HTR-8/SVneo (cell line): ENCODE measurements at regions not wholly inside any gene's neighbourhood (a gene's known extent, or its start where the extent isn't known, plus 50 kb on each side); places are given as distances from the start of the nearest gene placed in this dataset.
"Not testable (repeated sequence)": the region's sequence is repeated elsewhere in the genome, so short reads cannot be mapped to it uniquely, and the experiment has no call there.

Source experiments
- DNase-seq: peaks from one replicate; pipeline ENCODE4 v3.0.0; 2011; ENCODE audit warnings: low spot score, mixed read lengths; ENCODE audit not compliant: insufficient read length
- FAIRE-seq: peaks from 2 replicates; lab custom pipeline; 2011; peaks lifted over from hg19 to GRCh38; lab: Jason Lieb, UNC

DNA sequence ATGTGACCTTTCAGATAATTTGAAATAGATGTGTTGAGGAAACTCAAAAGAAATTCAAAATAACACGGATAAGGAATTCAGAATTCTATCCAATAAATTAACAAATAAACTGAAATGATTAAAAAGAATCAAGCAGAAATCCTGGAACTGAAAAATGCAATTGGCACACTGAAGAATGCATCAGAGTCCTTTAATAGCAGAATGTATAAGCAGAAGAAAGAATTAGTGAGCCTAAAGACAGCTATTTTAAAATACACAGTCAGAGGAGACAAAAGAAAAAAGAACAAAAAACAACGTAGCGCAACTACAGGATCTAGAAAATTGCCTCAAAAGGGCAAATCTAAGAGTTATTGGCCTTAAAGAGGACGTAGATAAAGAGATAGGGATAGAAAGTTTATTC is 99.6 kb upstream of the SAMSN1 start:
- no peak for FAIRE-seq
- no peak for DNase-seq

DNA sequence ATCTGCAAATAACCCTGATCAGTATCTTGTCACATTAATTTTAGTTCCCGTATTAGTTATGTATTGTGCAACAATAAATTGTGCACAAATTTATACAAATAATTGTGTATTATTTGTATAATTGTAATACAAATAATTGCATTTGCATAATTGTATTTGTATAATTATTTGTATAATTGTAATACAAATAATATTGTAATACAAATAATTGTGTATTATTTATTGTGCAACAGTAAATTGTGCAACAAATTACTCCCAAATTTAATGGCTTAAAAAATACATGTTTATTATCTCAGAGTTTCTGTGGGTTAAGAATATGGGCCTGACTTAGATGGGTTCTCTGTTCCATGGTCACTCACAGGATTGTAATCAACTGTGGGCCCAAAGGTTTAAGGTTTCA is 86.2 kb upstream of the SAMSN1 start:
- FAIRE-seq: no peak
- no peak for DNase-seq

DNA sequence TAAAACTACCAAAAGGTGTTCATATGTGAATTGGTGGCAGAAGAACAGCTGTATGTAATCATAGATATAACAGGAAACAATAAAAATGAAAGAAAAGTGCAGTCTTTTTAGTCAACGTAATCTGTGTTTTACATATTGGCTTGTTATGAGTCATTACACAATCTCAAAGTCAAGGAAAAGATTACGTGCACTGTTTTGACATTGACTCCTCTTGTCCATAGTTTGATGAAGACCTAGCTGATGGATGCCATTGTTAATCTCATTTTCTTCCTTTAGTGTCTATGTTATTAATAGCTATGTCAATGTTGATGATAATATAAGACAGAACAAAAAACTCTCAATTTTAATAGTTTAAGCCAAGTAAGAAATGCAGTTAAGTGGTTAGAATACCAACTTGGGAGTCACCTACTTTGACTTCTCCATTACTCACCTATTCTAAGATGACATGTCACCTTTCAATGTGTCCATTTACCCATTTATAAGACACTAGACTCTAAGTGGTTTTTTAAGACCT is 84.5 kb upstream of the SAMSN1 start:
- FAIRE-seq (no peak), DNase-seq (no peak)

DNA sequence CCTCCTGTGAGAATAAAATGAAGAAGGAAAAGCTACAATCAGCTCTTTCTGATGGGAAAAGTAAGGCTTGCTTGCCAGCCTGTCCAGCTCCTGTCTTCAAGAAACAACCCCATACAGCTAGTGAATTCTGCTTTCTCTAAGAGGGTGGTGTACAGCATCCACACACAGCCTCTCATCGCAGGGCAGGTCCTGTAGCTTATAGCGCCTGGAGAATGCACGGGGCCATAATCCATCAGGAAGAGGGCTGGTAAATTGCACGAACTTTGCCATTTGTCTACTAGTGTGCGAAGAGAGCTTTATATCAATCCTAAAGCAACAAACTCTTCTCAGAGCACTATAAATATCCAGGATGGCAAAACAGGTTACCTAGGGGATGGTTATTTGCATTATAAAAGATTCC is 83.3 kb upstream of the SAMSN1 start:
- no peak for FAIRE-seq
- no peak for DNase-seq

DNA sequence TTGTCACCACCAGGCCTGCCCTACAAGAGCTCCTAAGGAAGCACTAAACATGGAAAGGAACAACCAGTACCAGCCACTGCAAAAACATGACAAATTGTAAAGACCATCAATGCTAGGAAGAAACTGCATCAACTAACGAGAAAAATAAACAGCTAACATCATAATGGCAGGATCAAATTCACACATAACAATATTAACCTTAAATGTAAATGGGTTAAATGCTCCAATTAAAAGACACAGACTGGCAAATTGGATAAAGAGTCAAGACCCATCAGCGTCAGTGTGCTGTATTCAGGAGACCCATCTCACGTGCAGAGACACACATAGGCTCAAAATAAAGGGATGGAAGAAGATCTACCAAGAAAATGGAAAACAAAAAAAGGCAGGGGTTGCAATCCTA is 77.0 kb upstream of the SAMSN1 start:
- not testable (repeated sequence) for FAIRE-seq, DNase-seq

DNA sequence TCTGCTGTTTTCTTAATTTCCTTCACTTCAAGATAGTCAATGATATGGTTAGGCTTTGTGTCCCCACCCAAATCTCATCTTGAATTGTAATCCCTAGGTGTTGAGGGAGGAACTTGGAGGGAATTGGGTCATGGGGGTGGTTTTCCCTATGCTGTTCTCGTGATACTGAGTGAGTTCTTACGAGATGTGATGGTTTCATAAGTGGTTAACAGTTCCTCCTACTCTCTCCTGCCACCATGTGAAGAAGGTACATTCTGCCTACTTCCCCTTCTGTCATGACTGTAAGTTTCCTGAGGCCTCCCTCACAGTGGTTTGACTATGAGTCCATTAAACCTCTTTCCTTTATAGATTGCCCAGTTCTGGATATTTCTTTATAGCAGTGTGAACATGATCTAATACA is 74.0 kb upstream of the SAMSN1 start:
- DNase-seq (no peak), FAIRE-seq (no peak)

DNA sequence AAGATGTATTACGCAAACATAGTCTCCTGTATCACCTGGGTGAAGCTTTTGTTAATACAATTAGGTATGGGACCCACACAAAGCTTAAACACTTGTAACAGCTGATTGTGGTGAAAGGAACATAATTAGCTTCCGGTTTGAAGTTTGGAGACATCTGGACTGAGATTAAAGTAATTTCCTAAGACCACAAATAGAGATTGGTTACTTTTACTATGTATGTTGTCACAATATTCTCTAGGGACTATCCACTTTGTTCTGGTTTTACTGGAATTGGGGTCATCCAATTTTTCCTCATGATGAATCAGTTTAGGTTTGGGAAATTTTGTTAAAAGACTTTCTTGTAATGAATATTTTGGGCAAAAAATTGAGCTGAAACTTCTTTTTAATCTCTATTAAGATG is 71.8 kb upstream of the SAMSN1 start:
- FAIRE-seq: no peak
- no peak for DNase-seq

DNA sequence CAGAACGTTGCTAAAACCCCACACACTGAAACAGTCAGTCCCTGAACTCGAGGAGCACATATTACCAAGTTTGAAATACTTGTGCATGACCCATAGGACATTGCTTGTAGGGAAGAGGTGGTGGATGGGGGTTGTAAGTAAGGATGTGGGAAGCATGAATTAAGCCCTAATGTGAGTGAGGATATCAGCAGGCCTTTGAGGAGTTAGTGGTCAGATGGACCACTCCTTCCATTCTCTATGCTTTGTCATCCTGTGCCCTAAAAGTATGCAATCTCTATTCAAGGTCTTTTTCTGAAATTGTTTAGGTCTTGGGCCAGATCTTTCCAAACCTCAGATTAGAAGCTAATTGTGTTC is 70.9 kb upstream of the SAMSN1 start:
- DNase-seq: no peak
- no peak for FAIRE-seq

DNA sequence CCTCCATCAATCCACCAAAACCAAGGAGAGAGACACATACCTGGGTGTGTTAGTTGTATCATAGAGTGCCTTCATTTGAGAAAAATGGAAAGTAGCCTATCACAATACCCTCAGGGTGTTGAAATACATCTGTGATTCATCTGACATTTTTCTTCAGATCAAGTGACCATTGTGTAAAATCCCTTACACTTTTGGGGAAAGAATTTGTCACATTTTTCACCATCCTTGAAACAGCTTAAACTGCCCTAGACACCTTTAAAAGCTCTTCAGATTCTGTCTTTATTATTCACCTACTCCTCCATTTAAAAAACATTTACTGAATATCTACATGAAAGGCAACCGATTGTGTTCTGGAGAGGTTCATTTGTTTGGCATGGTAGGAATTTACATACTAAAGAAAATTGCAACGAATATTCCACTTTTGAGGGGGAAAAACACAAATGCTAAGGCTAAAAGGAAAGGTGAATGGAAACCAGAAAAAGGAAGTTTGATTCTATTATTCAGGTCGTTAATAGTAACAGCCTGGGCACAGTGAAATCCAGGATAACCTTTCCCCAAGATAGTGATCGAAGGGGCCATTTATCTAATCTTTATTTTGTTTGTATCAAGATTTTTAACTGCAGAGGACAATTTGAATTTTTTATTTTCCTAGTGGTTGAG is 70.4 kb upstream of the SAMSN1 start:
- no peak for FAIRE-seq

DNA sequence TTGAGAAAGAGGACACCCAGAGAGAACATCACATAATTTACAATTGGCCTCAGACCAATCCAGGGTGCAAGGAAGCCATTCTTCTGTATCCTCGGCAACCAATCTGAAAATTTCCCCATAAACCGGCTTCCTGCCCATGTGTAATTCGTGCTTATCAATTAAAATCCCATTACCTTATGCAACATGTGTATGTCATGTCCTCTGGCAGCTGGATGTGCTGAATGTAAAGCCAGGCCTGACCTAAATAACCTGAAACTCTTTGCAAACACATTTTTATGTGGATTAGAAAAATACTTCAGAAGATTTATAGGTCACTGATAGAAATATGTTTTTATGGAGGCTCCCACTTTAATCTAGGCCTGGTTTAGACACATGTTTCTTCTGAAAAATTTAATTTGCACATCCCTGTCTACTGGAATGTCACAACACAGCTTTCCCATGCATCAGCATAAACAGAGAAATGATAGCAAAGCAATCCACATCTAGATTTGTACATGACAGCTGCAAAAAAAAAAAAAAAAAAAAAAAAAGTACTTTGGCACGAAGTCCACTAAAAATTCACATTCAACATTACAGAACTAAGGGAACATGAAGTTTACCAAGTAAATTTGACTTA is 69.4 kb upstream of the SAMSN1 start:
- FAIRE-seq (no peak), DNase-seq (no peak)

More for the DNA sequence above, 70.4 kb upstream of the SAMSN1 start:
- no peak for DNase-seq

DNA sequence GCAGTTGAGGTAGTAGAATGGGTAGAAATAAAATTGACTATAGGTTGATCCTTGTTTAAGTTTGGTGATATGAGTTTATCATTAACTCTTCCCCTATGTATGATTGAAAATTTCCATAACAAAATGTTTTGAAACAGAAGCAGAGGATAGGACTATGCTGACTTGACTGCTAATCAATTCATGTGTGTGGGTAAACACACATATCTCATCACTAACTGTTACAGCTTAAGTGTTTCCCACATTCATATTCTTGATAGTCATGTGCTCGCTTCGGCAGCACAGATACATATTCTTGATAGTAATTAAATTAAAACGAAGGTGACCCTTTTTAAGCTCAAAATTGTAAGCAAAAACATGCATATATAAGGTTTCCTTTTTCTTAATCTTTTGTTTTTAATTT is 68.2 kb upstream of the SAMSN1 start:
- FAIRE-seq (no peak), DNase-seq (no peak)

DNA sequence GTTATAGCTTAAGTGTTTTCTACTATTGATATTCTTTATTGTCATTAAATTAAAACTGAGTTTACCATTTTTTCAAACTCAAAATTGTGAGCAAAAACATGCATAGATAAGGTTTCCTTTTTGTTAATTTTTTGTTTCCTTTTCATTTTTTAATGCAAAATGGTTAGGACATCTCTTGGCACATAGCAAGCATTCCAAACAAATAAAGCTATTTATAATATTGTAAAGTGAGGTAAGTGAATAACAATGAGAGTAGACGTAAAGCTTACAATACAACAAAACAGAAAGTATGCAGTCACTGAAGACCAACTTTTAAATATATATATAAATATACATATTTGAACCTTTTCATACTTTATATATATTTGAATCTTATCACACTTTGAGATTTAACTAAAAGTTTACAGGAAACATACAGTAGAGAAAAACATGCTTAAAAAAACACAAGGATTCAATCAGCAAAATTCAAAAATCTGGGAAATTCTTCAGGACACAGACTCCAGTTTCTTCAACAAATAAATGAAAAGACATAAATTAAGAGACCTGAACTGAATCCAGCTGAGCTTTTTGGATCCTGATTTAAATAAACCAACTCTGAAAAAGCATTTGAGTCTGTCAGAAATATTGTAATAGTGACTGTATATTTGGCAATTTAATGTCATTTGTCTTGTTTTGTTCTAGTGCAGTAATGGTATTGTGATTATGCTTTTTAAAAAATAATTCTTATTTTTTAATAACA is 67.5 kb upstream of the SAMSN1 start:
- DNase-seq (no peak), FAIRE-seq (no peak)

DNA sequence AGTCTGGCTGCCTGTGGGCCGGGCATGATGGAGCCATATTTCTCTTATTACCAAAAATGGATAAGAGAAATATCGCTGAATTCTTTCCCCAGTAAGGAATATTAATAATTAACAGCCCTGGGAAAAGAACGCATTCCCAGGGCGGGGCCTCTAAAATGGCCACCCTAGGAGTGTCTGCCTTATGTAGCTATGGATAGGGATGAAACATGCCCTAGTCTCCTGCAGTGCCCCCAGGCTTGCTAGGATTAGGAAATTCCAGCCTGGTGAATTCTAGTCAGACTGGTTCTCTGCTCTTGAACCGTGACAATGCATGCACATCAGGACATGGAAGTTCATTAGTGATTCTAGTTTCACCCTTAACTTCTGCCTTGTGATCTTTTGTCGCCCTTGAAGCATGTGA is 64.0 kb upstream of the SAMSN1 start:
- FAIRE-seq, DNase-seq: not testable (repeated sequence)

DNA sequence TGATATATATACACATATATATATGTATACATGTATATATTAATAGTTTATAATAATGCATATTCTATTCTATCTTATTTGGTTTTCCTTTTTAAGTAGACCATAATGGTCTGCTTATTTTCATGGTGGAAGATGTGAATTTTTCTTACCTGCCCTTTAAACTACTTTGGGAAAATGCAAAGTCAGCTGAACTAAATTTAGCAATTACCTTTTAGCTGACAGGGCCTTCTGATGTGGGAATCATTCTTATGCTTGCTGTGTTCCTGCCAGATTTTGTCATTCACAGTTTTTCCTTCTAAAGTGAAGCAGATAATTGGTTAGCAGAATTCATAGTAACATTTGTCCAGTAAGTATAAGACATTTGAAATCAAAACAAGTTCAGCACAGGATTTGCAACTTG is 63.2 kb upstream of the SAMSN1 start:
- DNase-seq (no peak), FAIRE-seq (no peak)

DNA sequence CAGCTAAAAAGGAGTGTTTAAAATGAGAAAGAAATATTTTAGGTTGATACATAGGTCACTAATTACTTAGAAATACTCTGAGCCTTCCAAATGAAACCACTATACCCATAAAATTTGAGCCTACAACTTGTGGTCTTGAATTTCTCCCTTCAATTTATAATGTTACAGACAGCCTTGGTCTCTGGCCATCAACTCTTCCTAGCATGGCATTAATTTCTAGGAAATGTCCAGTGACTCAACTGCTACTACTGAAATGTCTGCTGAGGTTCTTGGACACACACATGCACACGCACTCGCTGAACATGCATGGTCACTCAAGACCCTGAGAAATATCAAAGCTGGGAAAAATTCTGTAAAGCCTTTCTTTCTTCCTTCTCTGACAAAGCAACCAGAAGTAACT is 61.1 kb upstream of the SAMSN1 start:
- FAIRE-seq: no peak
- DNase-seq: no peak

DNA sequence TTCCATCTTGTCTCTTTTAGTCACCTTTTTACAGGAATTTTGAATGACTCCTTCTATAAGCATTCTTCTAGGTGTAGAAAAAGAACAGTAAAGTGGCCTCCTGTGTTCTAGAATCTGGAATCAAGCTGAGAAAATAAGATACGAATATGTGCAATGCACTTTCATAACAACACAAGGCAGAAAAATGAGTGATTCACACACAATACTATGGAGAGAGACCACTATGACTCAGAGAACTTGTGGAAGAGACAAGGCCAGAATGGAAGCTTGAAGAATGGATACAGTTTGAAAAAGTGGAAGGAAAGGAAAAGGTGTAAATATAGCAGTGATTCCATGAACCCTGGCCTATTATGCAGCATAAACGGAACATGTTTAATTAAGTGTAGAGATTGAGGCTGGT is 57.1 kb upstream of the SAMSN1 start:
- peak; percentile 4 for DNase-seq
- no peak for FAIRE-seq

DNA sequence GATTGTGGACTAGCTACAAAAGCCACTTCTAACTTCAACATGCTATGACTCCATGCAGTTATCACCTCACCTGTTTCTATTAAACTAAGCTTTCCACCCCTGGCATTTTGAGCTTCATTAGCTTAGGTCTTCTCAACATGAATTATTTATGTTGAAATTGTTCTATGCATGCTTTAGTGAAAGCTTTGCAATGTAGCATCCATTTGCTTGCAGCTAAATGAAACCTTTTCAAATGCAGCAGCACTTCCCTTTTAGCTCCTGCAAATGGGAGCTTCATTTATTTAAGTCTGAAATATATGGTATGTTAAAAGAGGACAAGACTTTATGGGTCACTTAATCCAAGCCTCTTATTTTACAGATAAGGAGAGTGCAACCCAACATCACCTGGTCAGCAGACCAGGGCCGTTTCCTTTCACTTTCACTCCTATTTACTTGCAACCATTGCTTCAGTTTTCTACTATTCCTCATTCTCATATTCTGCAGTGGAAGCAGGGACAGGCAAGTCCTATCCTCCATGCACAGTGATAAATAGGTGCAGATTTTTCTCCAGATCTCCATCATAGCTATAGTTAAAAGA is 56.4 kb upstream of the SAMSN1 start:
- DNase-seq (no peak), FAIRE-seq (no peak)

DNA sequence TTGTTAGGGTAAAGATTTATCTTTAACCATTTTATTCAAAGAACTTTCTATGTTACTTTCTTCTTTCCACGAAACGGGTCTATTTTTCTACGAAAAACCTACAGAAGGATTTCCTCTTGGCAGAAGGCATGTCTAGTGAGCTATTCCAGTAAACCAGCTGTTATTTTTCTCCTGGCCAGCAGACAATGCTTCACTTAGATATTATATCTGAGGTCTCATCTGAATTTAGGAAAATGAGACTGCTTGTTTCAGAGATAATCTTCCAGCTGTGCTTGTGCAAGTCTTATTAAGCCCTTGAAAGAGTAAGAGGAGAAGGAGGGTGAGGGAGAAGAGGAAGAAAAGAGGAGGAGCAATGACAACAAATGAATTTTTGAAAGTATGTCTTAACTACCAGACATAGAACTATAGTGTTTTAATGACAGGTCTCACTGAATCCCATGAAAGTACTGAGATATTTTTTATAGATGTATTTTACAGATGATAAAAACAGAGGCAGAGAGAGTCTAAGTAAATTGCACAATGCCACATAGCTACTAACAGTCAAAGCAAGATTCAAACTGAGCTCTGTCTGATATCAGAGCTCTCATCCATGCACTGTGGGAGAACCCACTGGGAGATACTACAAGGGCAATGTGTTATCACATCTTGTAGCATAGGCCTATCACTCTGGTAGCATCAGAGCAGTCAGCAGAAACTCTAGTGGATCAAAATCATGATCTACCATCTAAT is 54.6 kb upstream of the SAMSN1 start:
- DNase-seq (no peak), FAIRE-seq (no peak)

DNA sequence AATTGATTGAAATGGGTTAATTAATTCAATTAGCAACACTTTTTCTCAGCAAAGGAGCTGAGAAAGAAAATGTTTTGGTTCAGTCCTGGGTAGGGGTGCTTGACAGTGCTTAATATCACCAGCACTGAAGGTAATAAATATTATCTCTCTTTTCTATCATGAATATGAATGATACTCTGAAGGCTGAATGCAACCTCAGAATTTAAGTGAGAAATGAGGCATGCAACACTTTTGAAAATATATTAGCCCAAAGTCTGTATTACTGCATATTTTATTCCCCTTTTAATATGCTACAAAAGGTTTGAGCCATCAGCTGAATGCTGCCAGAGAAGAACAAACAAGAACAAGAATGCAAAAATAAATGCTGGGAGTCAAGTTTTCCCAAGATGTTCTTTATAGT is 52.0 kb upstream of the SAMSN1 start:
- FAIRE-seq: no peak

More for the DNA sequence above, 52.0 kb upstream of the SAMSN1 start:
- DNase-seq: no peak
